ENCODE measurements at regions not wholly inside any gene's neighbourhood (a gene's known extent, or its start where the extent isn't known, plus 50 kb on each side); places are given as distances from the start of the nearest gene placed in this dataset.

DNA sequence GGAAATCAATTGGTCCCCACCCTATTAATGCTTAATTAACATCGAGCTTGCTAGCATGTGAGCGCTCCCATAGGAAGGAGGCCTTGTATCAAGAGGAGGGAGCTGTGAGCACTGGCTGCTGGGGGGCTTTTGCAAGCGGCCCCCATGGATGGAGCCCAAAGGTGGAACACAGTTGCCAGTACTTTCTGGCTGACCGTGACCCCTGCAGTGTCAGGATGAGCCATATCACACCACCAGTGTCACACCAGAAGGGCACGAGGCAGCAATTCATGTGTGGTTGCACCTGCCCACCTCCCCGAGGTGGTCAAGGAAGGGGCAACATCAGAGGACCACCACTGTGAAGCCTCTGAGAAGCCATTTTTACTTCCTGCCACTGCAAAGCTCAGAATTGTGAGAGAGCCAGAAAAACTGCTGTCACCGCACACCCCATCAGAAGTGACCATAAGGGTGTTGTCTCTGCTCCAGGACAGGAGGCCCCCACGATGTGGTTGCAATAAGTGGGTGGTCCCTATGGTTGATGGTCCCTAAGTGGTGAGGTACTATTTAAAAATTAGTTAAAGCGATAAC is 99.8 kb upstream of the RAB6C start:
- peaks cover 3% of the 10 kb centered on the region for H3K4me1 ChIP-seq
- intact Hi-C loops (cut with DNase I), result no loop called here
- 85 to 88% (median 86%) methylated on average over 9 of the region's 9 CpGs for WGBS, 3 donors
- no peaks in the 10 kb centered on the region for H3K27me3 ChIP-seq (ENCODE audit: insufficient read depth in 3 of 3, low read length in 2 of 3)
- H3K36me3 ChIP-seq (ENCODE audit: insufficient read depth in 1 of 2, low read depth in 1 of 2), result no peaks in the 10 kb centered on the region
- H3K4me3 ChIP-seq, result no peak overlapping the region
- no peak for ATAC-seq
- no peak for TF ChIP-seq CTCF (IDR thresholded peaks at IDR 0.05)
- H3K9me3 ChIP-seq, result no peaks in the 10 kb centered on the region
- no peak overlapping the region for H3K27ac ChIP-seq
- no peak for DNase-seq

- Histone ChIP-seq H3K27me3 (ENCODE audit: insufficient read depth in 3 of 3, low read length in 2 of 3) (no peaks in the 10 kb centered on the region), H3K9me3 (no peaks in the 10 kb centered on the region), H3K4me3 (no peak overlapping the region), H3K36me3 (ENCODE audit: insufficient read depth in 1 of 2, low read depth in 1 of 2) (no peaks in the 10 kb centered on the region), H3K4me1 (peaks cover 3% of the 10 kb centered on the region), H3K27ac (no peak overlapping the region)
- TF ChIP-seq CTCF (IDR thresholded peaks at IDR 0.05), result no peak
- DNase-seq (no peak), ATAC-seq (no peak)
- WGBS, 3 donors, result 94 to 98% (median 95%) methylated on average over 5 of the region's 5 CpGs
- intact Hi-C loops (cut with DNase I), result no loop called here
These were observed 99.2 kb upstream of the RAB6C start for GRCh38 chr2:129880309-129880708.

GRCh38 chr2:129880971-129881370 is 98.5 kb upstream of the RAB6C start:
- 84 to 90% (median 88%) methylated on average over 6 of the region's 6 CpGs for WGBS, 3 donors

GRCh38 chr2:129881786-129882396 is 97.6 kb upstream of the RAB6C start:
- Histone ChIP-seq H3K27me3 (ENCODE audit: insufficient read depth in 3 of 3, low read length in 2 of 3) (no peaks in the 10 kb centered on the region), H3K9me3 (no peaks in the 10 kb centered on the region), H3K36me3 (ENCODE audit: insufficient read depth in 1 of 2, low read depth in 1 of 2) (no peaks in the 10 kb centered on the region), H3K27ac (no peak overlapping the region), H3K4me3 (no peak overlapping the region), H3K4me1 (no peaks in the 10 kb centered on the region)
- WGBS, 3 donors, result 78 to 94% (median 88%) methylated on average over 4 of the region's 4 CpGs
- intact Hi-C loops (cut with DNase I), result no loop called here
- ATAC-seq (no peak), DNase-seq (no peak)
- no peak for TF ChIP-seq CTCF (IDR thresholded peaks at IDR 0.05)

More at GRCh38 chr2:129880971-129881370, 98.5 kb upstream of the RAB6C start:
- Histone ChIP-seq H3K4me3 (no peak overlapping the region), H3K27ac (no peak overlapping the region), H3K9me3 (no peaks in the 10 kb centered on the region), H3K27me3 (ENCODE audit: insufficient read depth in 3 of 3, low read length in 2 of 3) (no peaks in the 10 kb centered on the region), H3K36me3 (ENCODE audit: insufficient read depth in 1 of 2, low read depth in 1 of 2) (no peaks in the 10 kb centered on the region), H3K4me1 (peaks cover 3% of the 10 kb centered on the region)
- DNase-seq (no peak), ATAC-seq (no peak)
- intact Hi-C loops (cut with DNase I), result no loop called here
- TF ChIP-seq CTCF (IDR thresholded peaks at IDR 0.05), result no peak

DNA sequence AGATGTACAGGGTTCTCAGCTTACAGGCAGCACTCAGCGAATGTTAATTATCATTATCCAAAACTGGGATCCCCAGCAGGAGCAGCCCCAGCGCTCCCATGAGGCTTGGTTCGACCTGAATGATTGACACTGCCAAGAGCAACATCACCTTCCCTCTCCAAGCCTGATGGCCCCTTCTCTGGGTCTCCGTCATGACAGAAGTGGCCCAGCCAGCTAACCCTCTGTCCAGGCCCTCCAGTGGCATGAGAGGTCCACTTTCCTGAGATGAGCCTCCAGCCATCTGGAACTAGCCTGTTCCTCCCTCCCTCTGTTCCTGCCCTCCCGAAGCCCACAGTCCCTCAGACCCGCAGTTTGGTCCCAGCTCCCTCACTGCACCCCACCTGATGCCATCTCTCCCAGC is 97.0 kb upstream of the RAB6C start:
- Histone ChIP-seq H3K4me1 (no peaks in the 10 kb centered on the region), H3K27me3 (ENCODE audit: insufficient read depth in 3 of 3, low read length in 2 of 3) (no peaks in the 10 kb centered on the region), H3K9me3 (no peaks in the 10 kb centered on the region), H3K27ac (no peak overlapping the region), H3K4me3 (no peak overlapping the region), H3K36me3 (ENCODE audit: insufficient read depth in 1 of 2, low read depth in 1 of 2) (no peaks in the 10 kb centered on the region)
- DNase-seq (no peak), ATAC-seq (no peak)
- WGBS, 3 donors, result 82 to 91% (median 88%) methylated on average over 6 of the region's 6 CpGs
- no peak for TF ChIP-seq CTCF (IDR thresholded peaks at IDR 0.05)
- intact Hi-C loops (cut with DNase I), result no loop called here

Data from psoas muscle (tissue), 7 donors.